ENCODE measurements at regions not wholly inside any gene's neighbourhood (a gene's known extent, or its start where the extent isn't known, plus 50 kb on each side); places are given as distances from the start of the nearest gene placed in this dataset.

GRCh38 chr9:75602060-75602459 lies 288.4 kb upstream of the PCSK5 start:
- no peak for TF ChIP-seq POLR2AphosphoS5 (IDR thresholded peaks at IDR 0.05; ENCODE audit: low read depth, low read length)
- no peak for TF ChIP-seq ZBTB33 (IDR thresholded peaks at IDR 0.05; ENCODE audit: extremely low read depth, insufficient replicate concordance, low read length)
- TF ChIP-seq EZH2 (IDR thresholded peaks at IDR 0.05), result no peak
- TF ChIP-seq JUND (IDR thresholded peaks at IDR 0.05), result no peak
- no peak for TF ChIP-seq CTCF (IDR thresholded peaks at IDR 0.05 in 2 of 3, conservative IDR thresholded peaks at IDR 0.05 in 1 of 3; ENCODE audit: borderline replicate concordance in 1 of 3, insufficient read depth in 1 of 3, low read depth in 2 of 3, low read length in 2 of 3)
- no peak for TF ChIP-seq POLR2A (IDR thresholded peaks at IDR 0.05; ENCODE audit: borderline replicate concordance, extremely low read depth, insufficient read depth, insufficient read length)
